ENCODE measurements at regions not wholly inside any gene's neighbourhood (a gene's known extent, or its start where the extent isn't known, plus 50 kb on each side); places are given as distances from the start of the nearest gene placed in this dataset.
A peak's percentile ranks its signal among the peaks of the same experiment; 100 is the strongest.

- TF ChIP-seq FOSL1 (tag; conservative IDR thresholded peaks at IDR 0.05) = no peak
- peak; percentile 88 for TF ChIP-seq ARID1B (IDR thresholded peaks at IDR 0.05)
- no peak for TF ChIP-seq ERF (CRISPR knock-in tag; IDR thresholded peaks at IDR 0.05)
- TF ChIP-seq ZNF766 (CRISPR knock-in tag; conservative IDR thresholded peaks at IDR 0.05) = 0 out of 2 replicates have a peak, but pooled peaks have one; percentile 17
- TF ChIP-seq ZNF324 (CRISPR knock-in tag; IDR thresholded peaks at IDR 0.05) = no peak
- no peak for TF ChIP-seq ZNF584 (CRISPR knock-in tag; IDR thresholded peaks at IDR 0.05; ENCODE audit: low read depth)
- no peak for TF ChIP-seq HNRNPK (IDR thresholded peaks at IDR 0.05; ENCODE audit: low read depth, low read length, poor library complexity, severe bottlenecking)
- peak; percentile 65 for TF ChIP-seq ZFP36 (IDR thresholded peaks at IDR 0.05; ENCODE audit: low read depth, low read length, partially characterized antibody)
- TF ChIP-seq RBM39 (optimal IDR thresholded peaks at IDR 0.05; ENCODE audit: low read depth, low read length) = no peak
- 0 out of 2 replicates have a peak, but pooled peaks have one; percentile 37 for TF ChIP-seq RUNX1 (IDR thresholded peaks at IDR 0.05; ENCODE audit: low read depth)
- no peak for TF ChIP-seq ZNF764 (CRISPR knock-in tag; IDR thresholded peaks at IDR 0.05; ENCODE audit: low read depth)
- TF ChIP-seq VEZF1 (CRISPR knock-in tag; IDR thresholded peaks at IDR 0.05) = 0 out of 2 replicates have a peak, but pooled peaks have one; percentile 11
- TF ChIP-seq SIX5 (IDR thresholded peaks at IDR 0.05; ENCODE audit: borderline replicate concordance in 1 of 2, insufficient read depth in 1 of 2, low read depth in 1 of 2, low read length in 2 of 2) = no peak
- 0 out of 2 replicates have a peak, but pooled peaks have one; percentile 38 for TF ChIP-seq PHB2 (IDR thresholded peaks at IDR 0.05; ENCODE audit: low read depth)
- no peak for TF ChIP-seq HNRNPL (IDR thresholded peaks at IDR 0.05; ENCODE audit: low read depth, low read length)
- TF ChIP-seq ZBTB8A (IDR thresholded peaks at IDR 0.05; ENCODE audit: partially characterized antibody) = no peak
- peak; percentile 89 for TF ChIP-seq KLF16 (IDR thresholded peaks at IDR 0.05)
- no peak for TF ChIP-seq NKRF (IDR thresholded peaks at IDR 0.05; ENCODE audit: borderline replicate concordance)
- TF ChIP-seq ZNF184 (CRISPR knock-in tag; IDR thresholded peaks at IDR 0.05) = no peak
- TF ChIP-seq ZFP91 (CRISPR knock-in tag; IDR thresholded peaks at IDR 0.05) = no peak
- TF ChIP-seq POLR2AphosphoS5 (IDR thresholded peaks at IDR 0.05; ENCODE audit: control insufficient read depth, insufficient read depth, low read depth, low read length) = peak; percentile 95
- TF ChIP-seq ZNF512 (tag; IDR thresholded peaks at IDR 0.05) = no peak
Observed at GRCh38 chr11:27201454-27202302, 161.1 kb downstream of the BBOX1 start (continued).

All from K562 (cell line).